ENCODE measurements at regions not wholly inside any gene's neighbourhood (a gene's known extent, or its start where the extent isn't known, plus 50 kb on each side); places are given as distances from the start of the nearest gene placed in this dataset.

DNA sequence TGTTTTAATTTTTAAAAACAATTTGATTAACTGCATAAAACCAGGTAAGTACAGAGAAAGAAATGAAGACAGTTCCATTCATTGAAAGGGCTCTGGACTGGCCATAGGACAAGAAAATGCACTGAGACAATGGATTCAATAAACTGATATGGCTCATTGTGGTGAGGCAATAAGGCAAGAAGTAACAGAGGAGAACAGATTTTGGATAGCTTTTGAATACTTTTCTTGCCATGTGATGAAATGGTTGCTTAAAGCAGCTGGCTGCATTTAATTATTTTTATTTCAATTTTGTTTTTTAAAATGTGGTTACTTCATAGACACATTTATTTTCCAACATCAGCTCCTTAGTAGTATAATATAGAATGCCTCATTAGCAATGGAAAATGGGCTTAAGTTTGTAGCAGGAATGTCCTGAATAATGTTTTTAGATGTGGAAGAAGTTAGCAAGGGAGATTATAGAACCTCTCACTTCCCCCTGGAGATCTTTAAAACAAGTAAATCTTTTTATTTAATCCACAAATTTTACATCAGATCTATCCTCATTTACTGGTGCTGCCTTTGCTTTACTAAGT is 646.9 kb upstream of the ZEB2 start:
- no peaks in the 10 kb centered on the region for H3K4me1 ChIP-seq (ENCODE audit: control insufficient read depth in 1 of 2, insufficient read depth in 2 of 2, low read length in 2 of 2)
- RAD21 ChIA-PET (ENCODE audit: low non-redundant PET in 1 of 2, low total read pairs in 2 of 2, uncharacterized antibody in 2 of 2, unreplicated experiment in 2 of 2): no interaction called here
- no peaks in the 10 kb centered on the region for H3K79me2 ChIP-seq (ENCODE audit: insufficient read depth, low read length)
- CTCF ChIA-PET: no interaction called here
- no peak for TF ChIP-seq ZNF274 (IDR thresholded peaks at IDR 0.05; ENCODE audit: low read depth, low read length)
- no peak for TF ChIP-seq EZH2 (IDR thresholded peaks at IDR 0.05)
- TF ChIP-seq CBX3 (IDR thresholded peaks at IDR 0.05; ENCODE audit: low read depth): no peak
- TF ChIP-seq, protein P1, sequence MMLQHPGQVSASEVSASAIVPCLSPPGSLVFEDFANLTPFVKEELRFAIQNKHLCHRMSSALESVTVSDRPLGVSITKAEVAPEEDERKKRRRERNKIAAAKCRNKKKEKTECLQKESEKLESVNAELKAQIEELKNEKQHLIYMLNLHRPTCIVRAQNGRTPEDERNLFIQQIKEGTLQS (IDR thresholded peaks at IDR 0.05): no peak
- no peak for TF ChIP-seq JUND (IDR thresholded peaks at IDR 0.05)
- TF ChIP-seq POLR2AphosphoS5 (IDR thresholded peaks at IDR 0.05; ENCODE audit: low read depth, low read length): no peak
- no peak for TF ChIP-seq ZFX (IDR thresholded peaks at IDR 0.05)
- no peak for ATAC-seq
- POLR2A ChIA-PET: no interaction called here
- H3K9me2 ChIP-seq (ENCODE audit: insufficient read depth): no peaks in the 10 kb centered on the region
- intact Hi-C loops (cut with micrococcal nuclease): no loop called here
- H4K20me1 ChIP-seq (ENCODE audit: insufficient read depth): no peaks in the 10 kb centered on the region
- no peaks in the 10 kb centered on the region for H3K9me3 ChIP-seq (ENCODE audit: control insufficient read depth in 1 of 2, insufficient read depth in 1 of 2, low read depth in 1 of 2, low read length in 2 of 2)
- H3K36me3 ChIP-seq (ENCODE audit: control insufficient read depth in 1 of 2, insufficient read depth in 2 of 2, low read length in 2 of 2): no peaks in the 10 kb centered on the region
- no peak overlapping the region for H3K9ac ChIP-seq (ENCODE audit: low read length)
- no peak for DNase-seq (ENCODE audit: low read depth, low spot score)
- H3K27ac ChIP-seq (ENCODE audit: low read depth, low read length): no peak overlapping the region
- H3K4me2 ChIP-seq (ENCODE audit: low read length): no peak overlapping the region
- no peak overlapping the region for H3K4me3 ChIP-seq (replicated peaks in 1 of 2; ENCODE audit: low read depth in 1 of 2, low read length in 2 of 2)
- H3K27me3 ChIP-seq (ENCODE audit: insufficient read depth, low read length): no peaks in the 10 kb centered on the region
- no TSS peak for BruUV-seq (replicated peaks)
- no peak overlapping the region for H2AFZ ChIP-seq (ENCODE audit: low read depth, low read length, poor library complexity, severe bottlenecking)

DNA sequence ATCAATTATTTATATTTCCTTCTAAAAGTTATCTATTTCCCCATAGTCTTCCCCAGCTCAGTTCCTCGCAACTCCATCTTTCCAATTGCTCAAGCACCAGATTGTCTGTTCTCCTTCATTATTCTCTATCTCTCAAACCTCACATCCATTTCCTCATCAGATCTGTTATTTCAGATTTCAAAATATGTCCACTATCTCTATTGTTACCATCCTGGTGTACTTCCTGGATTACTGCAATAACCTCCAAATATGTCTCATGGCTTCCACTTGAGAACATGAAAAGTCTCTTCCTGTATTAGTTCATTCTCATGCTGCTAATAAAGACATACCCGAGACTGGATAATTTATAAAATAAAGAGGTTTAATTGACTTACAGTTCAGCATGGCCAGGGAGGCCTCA is 641.7 kb upstream of the ZEB2 start:
- Histone ChIP-seq H2AFZ (ENCODE audit: low read depth, low read length, poor library complexity, severe bottlenecking) (no peak overlapping the region), H3K9ac (ENCODE audit: low read length) (no peak overlapping the region), H3K27ac (ENCODE audit: low read depth, low read length) (no peak overlapping the region), H3K9me2 (ENCODE audit: insufficient read depth) (no peaks in the 10 kb centered on the region), H4K20me1 (ENCODE audit: insufficient read depth) (no peaks in the 10 kb centered on the region), H3K36me3 (ENCODE audit: control insufficient read depth in 1 of 2, insufficient read depth in 2 of 2, low read length in 2 of 2) (no peaks in the 10 kb centered on the region), H3K79me2 (ENCODE audit: insufficient read depth, low read length) (no peaks in the 10 kb centered on the region), H3K4me1 (ENCODE audit: control insufficient read depth in 1 of 2, insufficient read depth in 2 of 2, low read length in 2 of 2) (no peaks in the 10 kb centered on the region), H3K9me3 (ENCODE audit: control insufficient read depth in 1 of 2, insufficient read depth in 1 of 2, low read depth in 1 of 2, low read length in 2 of 2) (no peaks in the 10 kb centered on the region), H3K4me2 (ENCODE audit: low read length) (no peak overlapping the region), H3K4me3 (replicated peaks in 1 of 2; ENCODE audit: low read depth in 1 of 2, low read length in 2 of 2) (no peak overlapping the region), H3K27me3 (ENCODE audit: insufficient read depth, low read length) (no peaks in the 10 kb centered on the region)
- BruUV-seq (replicated peaks): no TSS peak
- ATAC-seq: no peak
- ChIA-PET POLR2A (no interaction called here), CTCF (no interaction called here), RAD21 (ENCODE audit: low non-redundant PET in 1 of 2, low total read pairs in 2 of 2, uncharacterized antibody in 2 of 2, unreplicated experiment in 2 of 2) (no interaction called here)
- TF ChIP-seq, protein P2, sequence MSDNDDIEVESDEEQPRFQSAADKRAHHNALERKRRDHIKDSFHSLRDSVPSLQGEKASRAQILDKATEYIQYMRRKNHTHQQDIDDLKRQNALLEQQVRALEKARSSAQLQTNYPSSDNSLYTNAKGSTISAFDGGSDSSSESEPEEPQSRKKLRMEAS (IDR thresholded peaks at IDR 0.05): no peak
- TF ChIP-seq CTCF (IDR thresholded peaks at IDR 0.05 in 2 of 3, conservative IDR thresholded peaks at IDR 0.05 in 1 of 3; ENCODE audit: borderline replicate concordance in 1 of 3, insufficient read depth in 1 of 3, low read depth in 2 of 3, low read length in 2 of 3): no peak
- TF ChIP-seq RAD21 (IDR thresholded peaks at IDR 0.05; ENCODE audit: low read depth): no peak
- TF ChIP-seq, protein P1 (IDR thresholded peaks at IDR 0.05): no peak
- TF ChIP-seq YY1 (IDR thresholded peaks at IDR 0.05; ENCODE audit: extremely low read depth, insufficient replicate concordance, low read depth, low read length): no peak
- TF ChIP-seq CEBPB (IDR thresholded peaks at IDR 0.05; ENCODE audit: low read depth): no peak
- no peak for TF ChIP-seq SIN3A (IDR thresholded peaks at IDR 0.05; ENCODE audit: low read depth)
- no peak for DNase-seq (ENCODE audit: low read depth, low spot score)
- intact Hi-C loops (cut with micrococcal nuclease): no loop called here
